Natural killer cell (primary cell): ENCODE measurements at regions not wholly inside any gene's neighbourhood (a gene's known extent, or its start where the extent isn't known, plus 50 kb on each side); places are given as distances from the start of the nearest gene placed in this dataset.

Experiments
- ATAC-seq, 3 donors: fragments of 150-1000 bp in 2 of 3; fragments of 200-7000 bp in 1 of 3; cut with Tn5 transposase; 1 replicate in 1 of 3; 2 replicates in 2 of 3; pipeline ENCODE4 v1.10.0; 2021; ENCODE audit warnings: mild to moderate bottlenecking in 2 of 3, moderate library complexity in 2 of 3
- DNase-seq, 2 donors: peaks; one replicate each; pipeline versions ENCODE4 v3.0.0 to v3.0.0-alpha.2; 2013 to 2021; ENCODE audit warnings: mixed read lengths in 1 of 2
- H3K27ac ChIP-seq: one replicate; pipeline ENCODE4 v1.5.1; 2013; ENCODE audit warnings: mild to moderate bottlenecking, low read length
- H3K27me3 ChIP-seq: one replicate; pipeline ENCODE4 v1.6.1; 2013; ENCODE audit warnings: low read length; ENCODE audit not compliant: control insufficient read depth, insufficient read depth
- H3K36me3 ChIP-seq: one replicate; pipeline ENCODE4 v1.6.1; 2013; ENCODE audit warnings: low read length; ENCODE audit not compliant: control insufficient read depth, insufficient read depth
- H3K4me1 ChIP-seq: one replicate; pipeline ENCODE4 v1.6.1; 2013; ENCODE audit warnings: low read length; ENCODE audit not compliant: control insufficient read depth, insufficient read depth
- H3K4me3 ChIP-seq: one replicate; pipeline ENCODE4 v1.5.1; 2013; ENCODE audit warnings: low read length
- H3K9me3 ChIP-seq: one replicate; pipeline ENCODE4 v1.6.1; 2013; ENCODE audit warnings: low read length; ENCODE audit not compliant: control insufficient read depth, insufficient read depth
- H3K27ac Mint-ChIP-seq, 2 donors: one replicate each; pipeline ENCODE4 v1.8.0; 2022; ENCODE audit warnings: mild to moderate bottlenecking in 2 of 2, mixed read lengths in 2 of 2, moderate library complexity in 1 of 2
- H3K27me3 Mint-ChIP-seq, 2 donors: one replicate each; pipeline ENCODE4 v1.8.0; 2022; ENCODE audit warnings: low read depth in 2 of 2, mixed read lengths in 2 of 2
- H3K36me3 Mint-ChIP-seq: one replicate; pipeline ENCODE4 v1.8.0; 2022; ENCODE audit warnings: mixed read lengths
- H3K4me1 Mint-ChIP-seq, 2 donors: one replicate each; pipeline ENCODE4 v1.8.0; 2022; ENCODE audit warnings: mixed read lengths in 2 of 2
- H3K4me3 Mint-ChIP-seq: one replicate; pipeline ENCODE4 v1.8.0; 2022; ENCODE audit warnings: mild to moderate bottlenecking, moderate library complexity, mixed read lengths
- H3K9me3 Mint-ChIP-seq, 2 donors: one replicate each; pipeline ENCODE4 v1.8.0; 2022; ENCODE audit warnings: mixed read lengths in 2 of 2
- CTCF ChIP-seq: fragments of 200-600 bp; IDR thresholded peaks from one replicate; pipeline ENCODE4 v1.8.0; 2022; ENCODE audit warnings: antibody characterized with exemption
- WGBS: methylation state at CpG from one replicate; pipeline ENCODE4 v1.1.7; 2013; ENCODE audit warnings: missing lambda C conversion rate; ENCODE audit not compliant: insufficient coverage; 5-methylcytosine and 5-hydroxymethylcytosine counted together
- intact Hi-C: fragments of 100-400 bp; cut with micrococcal nuclease; formaldehyde crosslinking; loops from one replicate; pipeline ENCODE4 v1.14.2; 2022

- no peaks in the 10 kb centered on the region for H3K9me3 ChIP-seq
- Mint-ChIP-seq H3K9me3 (no peaks in the 10 kb centered on the region), H3K36me3 (no peaks in the 10 kb centered on the region), H3K4me3 (no peak overlapping the region), H3K27ac (no peak overlapping the region), H3K27me3 (peaks cover 2 to 5% of the 10 kb centered on the region in 2 donors), H3K4me1 (no peaks in the 10 kb centered on the region)
- DNase-seq (no peak), ATAC-seq (no peak)
- H3K4me1 ChIP-seq, result no peaks in the 10 kb centered on the region
- no peak overlapping the region for H3K4me3 ChIP-seq
- intact Hi-C loops, result no loop called here
- H3K27ac ChIP-seq, result no peak overlapping the region
- no peaks in the 10 kb centered on the region for H3K36me3 ChIP-seq
- 88% methylated on average over 4 of the region's 4 CpGs for WGBS
- no peak for TF ChIP-seq CTCF
- no peaks in the 10 kb centered on the region for H3K27me3 ChIP-seq
Observed at GRCh38 chr20:61173961-61174725, 77.9 kb upstream of the CDH4 start.

GRCh38 chr20:61176874-61177273 lies 75.2 kb upstream of the CDH4 start:
- ATAC-seq (no peak), DNase-seq (no peak)
- Mint-ChIP-seq H3K4me3 (no peak overlapping the region), H3K27ac (no peak overlapping the region), H3K4me1 (no peaks in the 10 kb centered on the region), H3K36me3 (no peaks in the 10 kb centered on the region), H3K9me3 (no peaks in the 10 kb centered on the region), H3K27me3 (no peaks in the 10 kb centered on the region)
- WGBS, result 83% methylated on average over 1 of the region's 1 CpG
- Histone ChIP-seq H3K27ac (no peak overlapping the region), H3K4me1 (no peaks in the 10 kb centered on the region), H3K27me3 (no peaks in the 10 kb centered on the region), H3K9me3 (no peaks in the 10 kb centered on the region), H3K4me3 (no peak overlapping the region), H3K36me3 (no peaks in the 10 kb centered on the region)
- intact Hi-C loops, result no loop called here
- TF ChIP-seq CTCF, result no peak

GRCh38 chr20:61178551-61179071 lies 73.5 kb upstream of the CDH4 start:
- no peaks in the 10 kb centered on the region for H3K27me3 ChIP-seq
- H3K4me1 Mint-ChIP-seq, result no peaks in the 10 kb centered on the region
- TF ChIP-seq CTCF, result no peak
- no peak overlapping the region for H3K4me3 ChIP-seq
- H3K36me3 ChIP-seq, result no peaks in the 10 kb centered on the region
- DNase-seq (no peak), ATAC-seq (no peak)
- intact Hi-C loops, result no loop called here
- H3K27me3 Mint-ChIP-seq, result no peaks in the 10 kb centered on the region
- H3K9me3 ChIP-seq, result no peaks in the 10 kb centered on the region
- H3K36me3 Mint-ChIP-seq, result no peaks in the 10 kb centered on the region
- no peaks in the 10 kb centered on the region for H3K9me3 Mint-ChIP-seq
- H3K27ac ChIP-seq, result no peak overlapping the region
- H3K4me3 Mint-ChIP-seq, result no peak overlapping the region
- no peaks in the 10 kb centered on the region for H3K4me1 ChIP-seq
- H3K27ac Mint-ChIP-seq, result no peak overlapping the region
- WGBS, result 36% methylated on average over 6 of the region's 6 CpGs

GRCh38 chr20:61184194-61184593 lies 67.9 kb upstream of the CDH4 start:
- Histone ChIP-seq H3K27ac (no peak overlapping the region), H3K9me3 (no peaks in the 10 kb centered on the region), H3K36me3 (no peaks in the 10 kb centered on the region), H3K27me3 (no peaks in the 10 kb centered on the region), H3K4me1 (no peaks in the 10 kb centered on the region), H3K4me3 (no peak overlapping the region)
- 92% methylated on average over 9 of the region's 9 CpGs for WGBS
- H3K27me3 Mint-ChIP-seq, result peaks cover 2 to 20% of the 10 kb centered on the region in 2 donors
- intact Hi-C loops, result no loop called here
- H3K27ac Mint-ChIP-seq, result no peak overlapping the region
- ATAC-seq, result no peak
- no peaks in the 10 kb centered on the region for H3K4me1 Mint-ChIP-seq
- no peak for DNase-seq
- no peak for TF ChIP-seq CTCF
- H3K9me3 Mint-ChIP-seq, result no peaks in the 10 kb centered on the region
- no peaks in the 10 kb centered on the region for H3K36me3 Mint-ChIP-seq
- no peak overlapping the region for H3K4me3 Mint-ChIP-seq
